K562 (cell line): ENCODE measurements at regions not wholly inside any gene's neighbourhood (a gene's known extent, or its start where the extent isn't known, plus 50 kb on each side); places are given as distances from the start of the nearest gene placed in this dataset.

Experiments
- ATAC-seq: fragments of 200-7000 bp; cut with Tn5 transposase; 3 replicates; pipeline ENCODE4 v1.9.1; 2020; ENCODE audit warnings: moderate library complexity
- BruUV-seq: library from RNA; stranded (reverse); fragments of 400-500 nt; replicated peaks from 2 replicates; lab custom pipeline; 2021; lab: Mats Ljungman, UMichigan
- CTCF ChIA-PET: fragments of 300-600 bp; formaldehyde crosslinking; extraction: SDS; loops from one replicate; lab custom pipeline; 2021; ENCODE audit warnings: low intra/inter-chr PET ratio; lab: Yijun Ruan, JAX
- POLR2A ChIA-PET: fragments of 300-600, 350-650 bp; sonication (Branson Sonifier 250); formaldehyde crosslinking; extraction: SDS; loops from one replicate; lab custom pipeline; 2021; ENCODE audit warnings: antibody characterized with exemption, inconsistent platforms; lab: Yijun Ruan, JAX
- DNase-seq, 4 experiments: peaks; one replicate each; pipeline versions ENCODE4 v3.0.0 to v3.0.0-alpha.2; 2011 to 2018; ENCODE audit warnings: low spot score in 3 of 4, mixed read lengths in 3 of 4; ENCODE audit errors: extremely low read depth in 1 of 4
- FAIRE-seq: peaks from 2 replicates; lab custom pipeline; 2011; peaks lifted over from hg19 to GRCh38; lab: Jason Lieb, UNC
- H2AFZ ChIP-seq: 2 replicates; pipeline ENCODE4 v1.6.0; 2011; ENCODE audit warnings: low read depth, low read length, control low read depth, inconsistent platforms
- H3K27ac ChIP-seq: fragments of 200-600 bp; 3 replicates; pipeline ENCODE4 v1.8.0; 2011; ENCODE audit warnings: low read depth, mild to moderate bottlenecking, control low read depth, inconsistent platforms, low read length, moderate library complexity, mixed read lengths; ENCODE audit errors: extremely low read depth
- H3K27me3 ChIP-seq, 2 experiments: fragments of 300-600 bp in 1 of 2; 2 replicates in 1 of 2; 3 replicates in 1 of 2; pipeline versions ENCODE4 v1.6.0 to v1.8.0; 2011; ENCODE audit warnings: inconsistent platforms in 2 of 2, low read length in 2 of 2, mild to moderate bottlenecking in 1 of 2, mixed read lengths in 1 of 2, moderate library complexity in 1 of 2; ENCODE audit not compliant: control insufficient read depth in 2 of 2, insufficient read depth in 2 of 2
- H3K36me3 ChIP-seq: fragments of 300-600 bp; 3 replicates; pipeline ENCODE4 v1.8.0; 2011; ENCODE audit warnings: mild to moderate bottlenecking, low read length, inconsistent platforms; ENCODE audit not compliant: control insufficient read depth, insufficient read depth
- H3K4me1 ChIP-seq, 2 experiments: fragments of 200-600 bp in 1 of 2; replicated peaks in 1 of 2; 2 replicates in 1 of 2; 3 replicates in 1 of 2; pipeline versions ENCODE4 v1.5.1 to v1.8.0; 2011; ENCODE audit warnings: inconsistent platforms in 2 of 2, low read length in 2 of 2, mild to moderate bottlenecking in 1 of 2, mixed read lengths in 1 of 2, moderate library complexity in 1 of 2; ENCODE audit not compliant: control insufficient read depth in 2 of 2, insufficient read depth in 2 of 2
- H3K4me2 ChIP-seq: 2 replicates; pipeline ENCODE4 v1.6.1; 2011; ENCODE audit warnings: low read length, control low read depth, inconsistent platforms, mixed read lengths; ENCODE audit not compliant: insufficient read depth
- H3K4me3 ChIP-seq: fragments of 200-600 bp; sonication (generic), shearing (Covaris generic); 2 replicates; pipeline ENCODE4 v1.5.1; 2016; ENCODE audit warnings: control low read depth, inconsistent platforms
- H3K79me2 ChIP-seq: fragments of 200-600 bp; 3 replicates; pipeline ENCODE4 v1.8.0; 2011; ENCODE audit warnings: low read length, inconsistent platforms; ENCODE audit not compliant: control insufficient read depth, insufficient read depth
- H3K9ac ChIP-seq, 2 experiments: 2 replicates each; pipeline versions ENCODE4 v1.6.0 to v1.6.1; 2011; ENCODE audit warnings: low read depth in 2 of 2, low read length in 2 of 2, control low read depth in 1 of 2, inconsistent platforms in 1 of 2, mild to moderate bottlenecking in 1 of 2, mixed read lengths in 1 of 2; ENCODE audit not compliant: insufficient read depth in 1 of 2
- H3K9me1 ChIP-seq: one replicate; pipeline ENCODE4 v1.6.0; 2011; ENCODE audit warnings: inconsistent platforms, mild to moderate bottlenecking, low read length, moderate library complexity; ENCODE audit not compliant: control insufficient read depth, insufficient read depth
- H3K9me3 ChIP-seq: replicated peaks from 2 replicates; pipeline ENCODE4 v1.5.1; 2011; ENCODE audit warnings: low read depth, low read length, inconsistent platforms; ENCODE audit not compliant: control insufficient read depth, insufficient read depth
- H4K20me1 ChIP-seq: replicated peaks from 2 replicates; pipeline ENCODE4 v1.6.1; 2011; ENCODE audit warnings: low read length, inconsistent platforms, mixed read lengths; ENCODE audit not compliant: control insufficient read depth, insufficient read depth
- PHB2 ChIP-seq: fragments of 450-650 bp; IDR thresholded peaks from 2 replicates; pipeline ENCODE4 v1.6.1; 2017; ENCODE audit warnings: low read depth
- PTTG1 ChIP-seq: fragments of 450-650 bp; IDR thresholded peaks from 2 replicates; pipeline ENCODE4 v1.6.1; 2016; ENCODE audit warnings: low read depth, mild to moderate bottlenecking, missing genetic modification characterization, missing compliant biosample characterization
- SMC3 ChIP-seq: conservative IDR thresholded peaks from 2 replicates; pipeline ENCODE4 v1.6.1; 2011; ENCODE audit warnings: low read depth, low read length, improper control_type of control experiment; ENCODE audit not compliant: insufficient read depth
- ZBTB2 ChIP-seq: fragments of 450-650 bp; IDR thresholded peaks from 2 replicates; pipeline ENCODE4 v1.6.1; 2016; ENCODE audit warnings: antibody characterized with exemption
- ZNF165 ChIP-seq: fragments of 250-450 bp; sonication (Bioruptor Pico); IDR thresholded peaks from 2 replicates; pipeline ENCODE4 v1.4.0; 2020; ENCODE audit warnings: borderline replicate concordance
- ZNF644 ChIP-seq: fragments of 200-800 bp; sonication (Bioruptor generic); IDR thresholded peaks from 2 replicates; pipeline ENCODE4 v1.6.1; 2016; ENCODE audit warnings: low read depth, missing genetic modification characterization, missing compliant biosample characterization
- WGBS: fragments of 100-300 bp; shearing (Covaris generic); methylation state at CpG from one replicate; pipeline ENCODE4 v1.1.6; 2016; ENCODE audit warnings: low coverage, mixed read lengths; ENCODE audit not compliant: insufficient coverage; ENCODE audit errors: missing lambda C conversion rate; 5-methylcytosine and 5-hydroxymethylcytosine counted together
- in situ Hi-C: fragments of 300-500 bp; cut with MboI; formaldehyde crosslinking; loops from 4 replicates; pipeline ENCODE4 v1.15.0; 2018; ENCODE audit warnings: inconsistent platforms, mixed read lengths
- intact Hi-C: fragments of 100-400 bp; cut with micrococcal nuclease; formaldehyde crosslinking; loops from 2 replicates; pipeline ENCODE4 v1.14.2; 2022

- H2AFZ ChIP-seq: no peak overlapping the region
- intact Hi-C loops (no loop called here), in situ Hi-C loops (no loop called here)
- BruUV-seq: no TSS peak
- ChIA-PET POLR2A (no interaction called here), CTCF (no interaction called here)
- H3K4me2 ChIP-seq: no peak overlapping the region
- ATAC-seq (no peak), DNase-seq (no peak), FAIRE-seq (no peak)
- H3K27me3 ChIP-seq: peaks cover 0 to 5% of the 10 kb centered on the region in 2 experiments; a peak in 2 of 5 replicates
- no peaks in the 10 kb centered on the region for H3K9me3 ChIP-seq
- H3K79me2 ChIP-seq: no peaks in the 10 kb centered on the region
- no peaks in the 10 kb centered on the region for H3K36me3 ChIP-seq
- H4K20me1 ChIP-seq: no peaks in the 10 kb centered on the region
- WGBS: 0% methylated on average over 1 of the region's 1 CpG
- H3K4me1 ChIP-seq: no peaks in the 10 kb centered on the region
- H3K9me1 ChIP-seq: no peaks in the 10 kb centered on the region
- no peak overlapping the region for H3K9ac ChIP-seq
- H3K4me3 ChIP-seq: no peak overlapping the region
- TF ChIP-seq SMC3: no peak
- TF ChIP-seq PHB2: no peak
- no peak for TF ChIP-seq ZNF165 (CRISPR knock-in tag)
- TF ChIP-seq ZBTB2: no peak
- TF ChIP-seq PTTG1 (tag): no peak
- TF ChIP-seq ZNF644 (tag): no peak
- H3K27ac ChIP-seq: no peak overlapping the region
These were observed 188.0 kb upstream of the ADRA1D start for GRCh38 chr20:4437131-4437530.
